ENCODE measurements at regions not wholly inside any gene's neighbourhood (a gene's known extent, or its start where the extent isn't known, plus 50 kb on each side); places are given as distances from the start of the nearest gene placed in this dataset.
"Not testable (repeated sequence)": the region's sequence is repeated elsewhere in the genome, so short reads cannot be mapped to it uniquely, and the experiment has no call there.

DNA sequence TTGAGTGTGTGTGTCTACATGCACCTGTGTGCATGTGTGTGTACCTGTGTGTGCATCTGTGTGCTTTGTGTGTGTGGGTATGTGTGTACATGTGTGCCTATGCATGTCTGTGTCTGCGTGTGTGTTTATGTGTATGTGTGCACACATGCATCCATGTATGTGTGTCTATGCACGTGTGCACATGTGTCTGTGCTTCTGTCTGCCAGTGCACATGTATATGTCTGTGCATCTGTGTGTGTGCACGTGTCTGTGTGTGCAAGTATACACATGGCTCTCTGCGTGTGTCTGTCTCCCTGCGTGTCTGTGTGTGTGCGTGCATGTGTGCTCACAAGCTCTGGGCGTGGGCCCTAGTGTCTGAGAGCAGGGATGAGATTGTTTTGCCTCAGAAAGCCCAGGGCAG lies 85.3 kb upstream of the SEC14L1 start:
- TF ChIP-seq, protein P1, sequence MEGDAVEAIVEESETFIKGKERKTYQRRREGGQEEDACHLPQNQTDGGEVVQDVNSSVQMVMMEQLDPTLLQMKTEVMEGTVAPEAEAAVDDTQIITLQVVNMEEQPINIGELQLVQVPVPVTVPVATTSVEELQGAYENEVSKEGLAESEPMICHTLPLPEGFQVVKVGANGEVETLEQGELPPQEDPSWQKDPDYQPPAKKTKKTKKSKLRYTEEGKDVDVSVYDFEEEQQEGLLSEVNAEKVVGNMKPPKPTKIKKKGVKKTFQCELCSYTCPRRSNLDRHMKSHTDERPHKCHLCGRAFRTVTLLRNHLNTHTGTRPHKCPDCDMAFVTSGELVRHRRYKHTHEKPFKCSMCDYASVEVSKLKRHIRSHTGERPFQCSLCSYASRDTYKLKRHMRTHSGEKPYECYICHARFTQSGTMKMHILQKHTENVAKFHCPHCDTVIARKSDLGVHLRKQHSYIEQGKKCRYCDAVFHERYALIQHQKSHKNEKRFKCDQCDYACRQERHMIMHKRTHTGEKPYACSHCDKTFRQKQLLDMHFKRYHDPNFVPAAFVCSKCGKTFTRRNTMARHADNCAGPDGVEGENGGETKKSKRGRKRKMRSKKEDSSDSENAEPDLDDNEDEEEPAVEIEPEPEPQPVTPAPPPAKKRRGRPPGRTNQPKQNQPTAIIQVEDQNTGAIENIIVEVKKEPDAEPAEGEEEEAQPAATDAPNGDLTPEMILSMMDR (IDR thresholded peaks at IDR 0.05; ENCODE audit: insufficient read depth, low read length, poor library complexity, severe bottlenecking): no peak
- no peak for DNase-seq (ENCODE audit: low read depth)
- peaks cover 46% of the 10 kb centered on the region for H3K27me3 ChIP-seq (ENCODE audit: control insufficient read depth, insufficient read depth, low read length)
- no peak overlapping the region for H3K4me3 ChIP-seq (ENCODE audit: low read depth, low read length)
- no peaks in the 10 kb centered on the region for H3K36me3 ChIP-seq (ENCODE audit: control insufficient read depth, insufficient read depth, low read length)

DNA sequence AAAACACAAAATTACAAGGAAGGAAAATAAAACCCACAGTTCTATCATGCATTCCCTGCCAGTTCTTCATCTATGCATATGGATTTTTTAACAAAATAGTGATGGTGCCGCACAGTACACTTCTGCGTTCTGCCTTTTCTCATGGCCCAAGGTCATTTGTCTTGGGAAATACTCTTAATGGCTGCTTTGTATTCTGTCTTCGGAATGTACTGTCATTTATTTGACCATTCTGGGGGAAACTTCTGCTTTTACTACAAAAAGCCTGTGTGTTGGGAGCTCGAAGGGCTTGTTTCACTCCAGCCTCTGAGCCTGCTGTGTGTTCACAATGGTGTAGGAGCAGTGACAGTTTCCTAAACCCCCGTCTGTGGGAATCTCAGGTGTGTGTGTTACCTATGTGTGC lies 82.8 kb upstream of the SEC14L1 start:
- Histone ChIP-seq H3K27me3 (ENCODE audit: control insufficient read depth, insufficient read depth, low read length) (peaks cover 30% of the 10 kb centered on the region), H3K36me3 (ENCODE audit: control insufficient read depth, insufficient read depth, low read length) (no peaks in the 10 kb centered on the region), H3K4me3 (ENCODE audit: low read depth, low read length) (no peak overlapping the region)
- DNase-seq (ENCODE audit: low read depth): no peak
- TF ChIP-seq, protein P1 (IDR thresholded peaks at IDR 0.05; ENCODE audit: insufficient read depth, low read length, poor library complexity, severe bottlenecking): no peak

DNA sequence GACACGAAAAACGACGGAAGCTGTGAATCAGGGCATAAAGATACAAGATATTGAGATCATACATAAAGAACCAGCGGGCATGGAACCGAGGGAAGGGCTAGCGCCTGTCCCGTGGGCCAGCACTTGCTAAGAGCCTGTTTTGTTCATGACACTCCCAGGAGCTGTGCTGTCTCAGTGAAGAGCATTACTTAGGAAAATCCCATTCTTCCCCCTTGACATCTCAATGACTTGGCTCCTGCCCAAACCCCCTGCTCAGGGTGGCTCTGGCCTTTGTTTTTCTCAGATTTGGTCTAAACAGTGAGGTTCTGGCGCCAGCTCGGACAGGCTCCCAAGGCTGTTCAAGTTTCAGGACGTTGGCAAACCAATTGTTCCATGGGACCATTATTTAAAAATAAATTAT lies 79.1 kb upstream of the SEC14L1 start:
- DNase-seq (ENCODE audit: low read depth): no peak
- Histone ChIP-seq H3K27me3 (ENCODE audit: control insufficient read depth, insufficient read depth, low read length) (peaks cover 14% of the 10 kb centered on the region), H3K4me3 (ENCODE audit: low read depth, low read length) (no peak overlapping the region), H3K36me3 (ENCODE audit: control insufficient read depth, insufficient read depth, low read length) (no peaks in the 10 kb centered on the region)
- TF ChIP-seq, protein P1 (IDR thresholded peaks at IDR 0.05; ENCODE audit: insufficient read depth, low read length, poor library complexity, severe bottlenecking): no peak

- TF ChIP-seq, protein P1 (IDR thresholded peaks at IDR 0.05; ENCODE audit: insufficient read depth, low read length, poor library complexity, severe bottlenecking): no peak
- DNase-seq (ENCODE audit: low read depth): no peak
- H3K27me3 ChIP-seq (ENCODE audit: control insufficient read depth, insufficient read depth, low read length): peaks cover 13% of the 10 kb centered on the region
- no peak overlapping the region for H3K4me3 ChIP-seq (ENCODE audit: low read depth, low read length)
- H3K36me3 ChIP-seq (ENCODE audit: control insufficient read depth, insufficient read depth, low read length): no peaks in the 10 kb centered on the region
These were observed 76.2 kb upstream of the SEC14L1 start for GRCh38 chr17:77064598-77064997.

DNA sequence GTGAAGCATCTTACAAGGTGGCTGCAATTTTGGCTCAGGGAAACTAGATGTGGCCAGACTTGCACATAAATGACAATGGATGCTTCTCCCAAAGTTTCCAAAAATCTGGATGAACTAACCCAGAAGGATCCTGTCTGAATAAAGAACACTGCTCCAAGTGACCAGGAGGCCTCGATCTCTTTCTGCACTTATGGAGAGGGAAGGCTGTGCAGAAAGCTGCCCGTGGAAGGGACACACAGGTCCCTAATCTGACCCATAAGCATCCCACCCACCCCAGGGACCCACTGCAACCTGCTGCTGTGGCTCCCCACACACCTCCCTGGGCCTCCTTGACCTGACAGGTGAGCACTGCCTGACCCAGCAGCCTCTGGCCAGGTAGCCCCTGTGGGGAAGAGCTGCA lies 74.6 kb upstream of the SEC14L1 start:
- TF ChIP-seq, protein P1 (IDR thresholded peaks at IDR 0.05; ENCODE audit: insufficient read depth, low read length, poor library complexity, severe bottlenecking): no peak
- no peak for DNase-seq (ENCODE audit: low read depth)
- no peak overlapping the region for H3K4me3 ChIP-seq (ENCODE audit: low read depth, low read length)

DNA sequence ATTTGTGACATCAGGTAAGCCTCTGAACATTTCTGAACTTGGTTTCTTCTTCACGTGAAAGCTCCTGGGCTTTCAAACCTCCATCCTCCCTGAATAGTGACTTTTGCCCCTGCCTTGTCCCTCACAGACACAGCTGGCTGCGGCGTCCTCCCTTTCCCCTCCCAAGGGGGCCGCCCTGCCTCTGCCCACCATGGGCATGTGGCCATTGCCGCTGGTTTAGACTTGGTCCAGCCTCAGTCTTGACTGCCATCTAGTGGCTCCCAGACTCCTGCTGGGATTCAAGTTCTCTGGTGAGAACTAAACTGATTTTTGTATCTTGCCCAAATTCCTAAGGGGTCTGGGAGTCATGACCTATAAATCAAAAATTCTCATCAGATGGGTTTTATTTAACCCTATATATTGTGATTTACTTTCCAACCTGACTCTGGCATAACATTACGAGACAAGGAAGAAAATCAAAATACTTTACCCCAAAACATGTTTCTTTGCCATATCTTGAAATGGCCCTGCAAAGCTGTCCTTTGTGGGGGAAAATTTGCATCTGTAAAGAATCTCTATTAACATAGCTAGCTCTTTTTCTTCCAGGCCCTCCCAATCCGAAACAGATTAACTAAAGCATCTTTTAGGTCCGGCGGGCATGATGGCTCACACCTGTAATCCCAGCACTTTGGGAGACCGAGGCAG lies 73.9 kb upstream of the SEC14L1 start:
- TF ChIP-seq, protein P1 (IDR thresholded peaks at IDR 0.05; ENCODE audit: insufficient read depth, low read length, poor library complexity, severe bottlenecking): peak; percentile 92
- not testable (repeated sequence) for H3K36me3 ChIP-seq (ENCODE audit: control insufficient read depth, insufficient read depth, low read length); H3K4me3 ChIP-seq (ENCODE audit: low read depth, low read length); DNase-seq (ENCODE audit: low read depth)
- H3K27me3 ChIP-seq (ENCODE audit: control insufficient read depth, insufficient read depth, low read length): peaks cover 22% of the 10 kb centered on the region

More for the DNA sequence above, 74.6 kb upstream of the SEC14L1 start:
- Histone ChIP-seq H3K36me3 (ENCODE audit: control insufficient read depth, insufficient read depth, low read length) (no peaks in the 10 kb centered on the region), H3K27me3 (ENCODE audit: control insufficient read depth, insufficient read depth, low read length) (peaks cover 16% of the 10 kb centered on the region)

All from kidney epithelial cell (primary cell).